HepG2 (cell line): ENCODE measurements at regions not wholly inside any gene's neighbourhood (a gene's known extent, or its start where the extent isn't known, plus 50 kb on each side); places are given as distances from the start of the nearest gene placed in this dataset.

Source experiments
- POLR2AphosphoS2 ChIP-seq: IDR thresholded peaks from 2 replicates; pipeline ENCODE4 v1.6.1; 2011; ENCODE audit warnings: low read depth, low read length, improper control_type of control experiment
- TF ChIP-seq, protein P1 (sequence below): sonication (generic); formaldehyde crosslinking; IDR thresholded peaks from 2 replicates; pipeline ENCODE4 v1.4.0; 2020; ENCODE audit warnings: missing genetic modification reagents
- TF ChIP-seq, protein P2 (sequence below): sonication (generic); formaldehyde crosslinking; conservative IDR thresholded peaks from 2 replicates; pipeline ENCODE4 v1.8.1; 2023; ENCODE audit warnings: missing genetic modification reagents

GRCh38 chr15:62264196-62264595, 99.1 kb upstream of the C2CD4B start:
- TF ChIP-seq, protein P1, sequence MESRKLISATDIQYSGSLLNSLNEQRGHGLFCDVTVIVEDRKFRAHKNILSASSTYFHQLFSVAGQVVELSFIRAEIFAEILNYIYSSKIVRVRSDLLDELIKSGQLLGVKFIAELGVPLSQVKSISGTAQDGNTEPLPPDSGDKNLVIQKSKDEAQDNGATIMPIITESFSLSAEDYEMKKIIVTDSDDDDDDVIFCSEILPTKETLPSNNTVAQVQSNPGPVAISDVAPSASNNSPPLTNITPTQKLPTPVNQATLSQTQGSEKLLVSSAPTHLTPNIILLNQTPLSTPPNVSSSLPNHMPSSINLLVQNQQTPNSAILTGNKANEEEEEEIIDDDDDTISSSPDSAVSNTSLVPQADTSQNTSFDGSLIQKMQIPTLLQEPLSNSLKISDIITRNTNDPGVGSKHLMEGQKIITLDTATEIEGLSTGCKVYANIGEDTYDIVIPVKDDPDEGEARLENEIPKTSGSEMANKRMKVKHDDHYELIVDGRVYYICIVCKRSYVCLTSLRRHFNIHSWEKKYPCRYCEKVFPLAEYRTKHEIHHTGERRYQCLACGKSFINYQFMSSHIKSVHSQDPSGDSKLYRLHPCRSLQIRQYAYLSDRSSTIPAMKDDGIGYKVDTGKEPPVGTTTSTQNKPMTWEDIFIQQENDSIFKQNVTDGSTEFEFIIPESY (CRISPR knock-in tag): no peak
- no peak for TF ChIP-seq POLR2AphosphoS2
- TF ChIP-seq, protein P2, sequence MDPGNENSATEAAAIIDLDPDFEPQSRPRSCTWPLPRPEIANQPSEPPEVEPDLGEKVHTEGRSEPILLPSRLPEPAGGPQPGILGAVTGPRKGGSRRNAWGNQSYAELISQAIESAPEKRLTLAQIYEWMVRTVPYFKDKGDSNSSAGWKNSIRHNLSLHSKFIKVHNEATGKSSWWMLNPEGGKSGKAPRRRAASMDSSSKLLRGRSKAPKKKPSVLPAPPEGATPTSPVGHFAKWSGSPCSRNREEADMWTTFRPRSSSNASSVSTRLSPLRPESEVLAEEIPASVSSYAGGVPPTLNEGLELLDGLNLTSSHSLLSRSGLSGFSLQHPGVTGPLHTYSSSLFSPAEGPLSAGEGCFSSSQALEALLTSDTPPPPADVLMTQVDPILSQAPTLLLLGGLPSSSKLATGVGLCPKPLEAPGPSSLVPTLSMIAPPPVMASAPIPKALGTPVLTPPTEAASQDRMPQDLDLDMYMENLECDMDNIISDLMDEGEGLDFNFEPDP (CRISPR knock-in tag): no peak
